ENCODE measurements at regions not wholly inside any gene's neighbourhood (a gene's known extent, or its start where the extent isn't known, plus 50 kb on each side); places are given as distances from the start of the nearest gene placed in this dataset.

- Histone ChIP-seq H3K4me3 (ENCODE audit: low read depth in 2 of 2, low read length in 1 of 2) (no peak overlapping the region), H3F3A (replicated peaks; ENCODE audit: insufficient read depth) (no peaks in the 10 kb centered on the region), H3K27me3 (ENCODE audit: insufficient read depth) (no peaks in the 10 kb centered on the region), H3K9ac (no peak overlapping the region), H2AFZ (ENCODE audit: low read depth) (no peak overlapping the region), H3K4me1 (ENCODE audit: control insufficient read depth in 1 of 2, insufficient read depth in 2 of 2, low read depth in 1 of 2, low read length in 1 of 2) (no peaks in the 10 kb centered on the region), H3K9me2 (no peaks in the 10 kb centered on the region), H3K4me2 (no peak overlapping the region), H3K79me2 (ENCODE audit: insufficient read depth) (no peaks in the 10 kb centered on the region), H3K36me3 (replicated peaks in 1 of 2; ENCODE audit: control insufficient read depth in 1 of 2, insufficient read depth in 2 of 2, low read length in 1 of 2) (no peaks in the 10 kb centered on the region), H4K20me1 (ENCODE audit: insufficient read depth) (no peaks in the 10 kb centered on the region), H3K9me3 (peaks cover 4% of the 10 kb centered on the region; the same call in 1 of the 2 replicates), H3K27ac (ENCODE audit: low read depth in 2 of 2, low read length in 1 of 2) (no peak overlapping the region)
- no peak for DNase-seq
- ChIA-PET POLR2A (no interaction called here), CTCF (interaction anchor here (0.8 kb wide), 1 partner anchor 492 kb away, joined by 3 read pairs; no protein-coding TSS in a partner anchor)
- TF ChIP-seq SMC3 (IDR thresholded peaks at IDR 0.05; ENCODE audit: low read depth, low read length) (no peak), EP300 (IDR thresholded peaks at IDR 0.05; ENCODE audit: borderline replicate concordance in 1 of 2, low read depth in 1 of 2, low read length in 1 of 2) (no peak), TEAD4 (IDR thresholded peaks at IDR 0.05; ENCODE audit: borderline replicate concordance, insufficient read depth) (no peak), FOSL2 (IDR thresholded peaks at IDR 0.05; ENCODE audit: borderline replicate concordance, low read depth) (no peak), NRF1 (IDR thresholded peaks at IDR 0.05; ENCODE audit: low read depth, low read length) (no peak), RFX5 (IDR thresholded peaks at IDR 0.05; ENCODE audit: low read length) (no peak), RXRA (IDR thresholded peaks at IDR 0.05; ENCODE audit: borderline replicate concordance, low read depth) (no peak), JUND (IDR thresholded peaks at IDR 0.05) (no peak), IRF3 (IDR thresholded peaks at IDR 0.05; ENCODE audit: low read depth, low read length) (no peak), RCOR1 (IDR thresholded peaks at IDR 0.05; ENCODE audit: low read length) (no peak), NFIC (IDR thresholded peaks at IDR 0.05; ENCODE audit: borderline replicate concordance) (no peak), SIN3A (IDR thresholded peaks at IDR 0.05; ENCODE audit: borderline replicate concordance, low read depth, low read length) (no peak), PBX3 (IDR thresholded peaks at IDR 0.05) (no peak)
Observed at GRCh38 chr4:12140864-12141263, 712.2 kb upstream of the HS3ST1 start.

- no peak for DNase-seq
- H3K4me1 ChIP-seq (ENCODE audit: control insufficient read depth in 1 of 2, insufficient read depth in 2 of 2, low read depth in 1 of 2, low read length in 1 of 2) = no peaks in the 10 kb centered on the region
- peaks cover 4% of the 10 kb centered on the region; the same call in 1 of the 2 replicates for H3K9me3 ChIP-seq
- H3K27me3 ChIP-seq (ENCODE audit: insufficient read depth) = no peaks in the 10 kb centered on the region
- H3K9me2 ChIP-seq = no peaks in the 10 kb centered on the region
- POLR2A ChIA-PET = no interaction called here
- no peak overlapping the region for H3K4me3 ChIP-seq (ENCODE audit: low read depth in 2 of 2, low read length in 1 of 2)
- 9% methylated on average over 3 of the region's 3 CpGs for WGBS (ENCODE audit: low lambda C conversion rate)
- no peak overlapping the region for H3K4me2 ChIP-seq
- H3K27ac ChIP-seq (ENCODE audit: low read depth in 2 of 2, low read length in 1 of 2) = no peak overlapping the region
- CTCF ChIA-PET = no interaction called here
- no peaks in the 10 kb centered on the region for H3F3A ChIP-seq (replicated peaks; ENCODE audit: insufficient read depth)
- no peak overlapping the region for H2AFZ ChIP-seq (ENCODE audit: low read depth)
- H3K36me3 ChIP-seq (replicated peaks in 1 of 2; ENCODE audit: control insufficient read depth in 1 of 2, insufficient read depth in 2 of 2, low read length in 1 of 2) = no peaks in the 10 kb centered on the region
- H3K9ac ChIP-seq = no peak overlapping the region
- no peaks in the 10 kb centered on the region for H3K79me2 ChIP-seq (ENCODE audit: insufficient read depth)
- TF ChIP-seq USF1 (IDR thresholded peaks at IDR 0.05; ENCODE audit: borderline replicate concordance, low read depth) = no peak
- no peak for TF ChIP-seq RXRA (IDR thresholded peaks at IDR 0.05; ENCODE audit: borderline replicate concordance, low read depth)
- TF ChIP-seq TCF12 (IDR thresholded peaks at IDR 0.05) = no peak
- no peak for TF ChIP-seq MXI1 (IDR thresholded peaks at IDR 0.05; ENCODE audit: low read depth, low read length)
- TF ChIP-seq SMC3 (IDR thresholded peaks at IDR 0.05; ENCODE audit: low read depth, low read length) = no peak
- no peaks in the 10 kb centered on the region for H4K20me1 ChIP-seq (ENCODE audit: insufficient read depth)
Observed at GRCh38 chr4:12139296-12139695, 710.6 kb upstream of the HS3ST1 start.
